Prostate gland (tissue), 2 donors: ENCODE measurements at regions not wholly inside any gene's neighbourhood (a gene's known extent, or its start where the extent isn't known, plus 50 kb on each side); places are given as distances from the start of the nearest gene placed in this dataset.

Experiments
- DNase-seq: peaks from one replicate; pipeline ENCODE4 v3.0.0-alpha.2; 2019; ENCODE audit warnings: low spot score
- H3K27ac ChIP-seq, 2 donors: fragments of 200-600 bp; sonication (generic); 2 replicates each; pipeline ENCODE4 v1.5.1; 2017 to 2019
- H3K27me3 ChIP-seq: fragments of 200-600 bp; sonication (generic); replicated peaks from 2 replicates; pipeline ENCODE4 v1.5.1; 2019; ENCODE audit not compliant: insufficient read depth
- H3K36me3 ChIP-seq, 2 donors: fragments of 200-600 bp; sonication (generic); 1 replicate in 1 of 2; 2 replicates in 1 of 2; pipeline versions ENCODE4 v1.5.1 to v1.8.1; 2017 to 2019
- H3K4me1 ChIP-seq: fragments of 200-600 bp; sonication (generic); replicated peaks from 2 replicates; pipeline ENCODE4 v1.5.1; 2019
- H3K4me3 ChIP-seq, 2 donors: fragments of 200-600 bp; sonication (generic); 2 replicates each; pipeline ENCODE4 v1.5.1; 2017 to 2019
- H3K9me3 ChIP-seq: fragments of 200-600 bp; sonication (generic); 2 replicates; pipeline ENCODE4 v1.5.1; 2017
- CTCF ChIP-seq, 4 experiments: fragments of 200-600 bp in 2 of 4; fragments of 450-650 bp in 2 of 4; sonication (generic) in 2 of 4; IDR thresholded peaks; 1 replicate in 3 of 4; 2 replicates in 1 of 4; pipeline ENCODE4 v1.5.1; 2016 to 2019; ENCODE audit warnings: antibody characterized with exemption in 4 of 4, mild to moderate bottlenecking in 2 of 4, moderate library complexity in 2 of 4
- POLR2A ChIP-seq: fragments of 450-650 bp; IDR thresholded peaks from one replicate; pipeline ENCODE4 v1.6.1; 2016; ENCODE audit warnings: antibody characterized with exemption, mild to moderate bottlenecking
- POLR2AphosphoS5 ChIP-seq: sonication (generic); formaldehyde crosslinking; IDR thresholded peaks from one replicate; pipeline ENCODE4 v1.6.1; 2017; ENCODE audit warnings: antibody characterized with exemption
- WGBS: methylation state at CpG from one replicate; pipeline ENCODE4 v1.1.5; 2018; 5-methylcytosine and 5-hydroxymethylcytosine counted together
- intact Hi-C: fragments of 100-400 bp; cut with DNase I; formaldehyde crosslinking; loops from one replicate; pipeline ENCODE4 v1.14.2; 2022

- no peaks in the 10 kb centered on the region for H3K9me3 ChIP-seq
- TF ChIP-seq CTCF (IDR thresholded peaks at IDR 0.05) (no peak), POLR2A (no peak), POLR2AphosphoS5 (no peak)
- H3K4me1 ChIP-seq: no peaks in the 10 kb centered on the region
- no peak overlapping the region for H3K4me3 ChIP-seq
- no peaks in the 10 kb centered on the region for H3K27me3 ChIP-seq
- WGBS: 71% methylated on average over 2 of the region's 2 CpGs
- H3K27ac ChIP-seq: no peak overlapping the region
- intact Hi-C loops: no loop called here
- H3K36me3 ChIP-seq: no peaks in the 10 kb centered on the region
- no peak for DNase-seq
Observed at GRCh38 chr17:52287611-52288010, 129.1 kb upstream of the CA10 start.

DNA sequence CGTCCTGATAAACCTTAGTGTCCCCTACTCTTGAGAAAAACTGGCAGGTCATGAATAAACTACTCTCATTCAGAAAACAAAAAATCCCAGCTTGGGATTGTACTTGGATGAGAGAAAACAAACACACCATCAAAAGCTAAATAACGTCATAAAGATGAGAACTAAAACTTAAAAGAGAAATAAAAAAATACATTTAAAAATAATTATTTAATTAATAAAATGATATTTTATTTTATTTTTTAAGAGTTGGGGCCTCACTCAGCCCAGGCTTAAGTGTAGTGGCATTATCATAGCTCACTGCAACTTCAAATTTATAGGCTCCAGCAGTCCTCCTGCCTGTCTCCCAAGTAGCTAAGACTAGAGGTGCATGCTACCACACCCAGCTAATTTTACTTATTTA, 125.4 kb upstream of the CA10 start:
- Histone ChIP-seq H3K4me1 (no peaks in the 10 kb centered on the region), H3K36me3 (no peaks in the 10 kb centered on the region), H3K9me3 (no peaks in the 10 kb centered on the region), H3K4me3 (no peak overlapping the region), H3K27me3 (no peaks in the 10 kb centered on the region), H3K27ac (no peak overlapping the region)
- 77% methylated on average over 2 of the region's 2 CpGs for WGBS
- TF ChIP-seq POLR2AphosphoS5: no peak
- no peak for TF ChIP-seq CTCF (IDR thresholded peaks at IDR 0.05)
- no peak for TF ChIP-seq POLR2A
- no peak for DNase-seq
- intact Hi-C loops: no loop called here

DNA sequence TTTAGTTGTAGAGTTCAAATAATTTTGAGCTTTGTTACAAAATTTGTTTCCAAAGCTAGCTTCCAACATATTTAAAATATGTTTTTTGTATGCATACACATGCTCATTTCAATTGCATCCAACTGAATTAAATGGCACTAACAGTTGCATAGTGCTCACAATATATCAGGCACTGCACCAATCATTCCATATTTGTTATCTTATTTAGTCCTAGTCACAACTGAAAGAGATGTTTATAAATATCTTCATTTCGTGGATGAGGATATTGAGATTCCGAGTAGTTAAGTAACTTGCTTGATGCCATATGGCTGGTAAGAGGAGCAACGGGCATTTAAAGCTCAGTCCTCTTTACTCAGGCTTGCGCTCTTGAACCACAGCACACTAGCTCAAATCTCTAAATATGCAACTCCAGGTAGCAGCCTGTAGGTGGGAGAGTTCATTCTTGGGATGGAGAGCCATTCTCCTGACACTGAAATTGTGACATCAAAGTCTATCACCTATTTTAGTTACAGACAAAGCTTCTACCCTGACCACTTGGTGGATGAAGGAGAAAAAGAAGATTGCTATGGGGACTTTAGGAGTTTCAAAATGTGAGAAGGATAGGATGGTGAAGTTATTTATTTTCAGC, 118.0 kb upstream of the CA10 start:
- no peak for TF ChIP-seq POLR2A
- TF ChIP-seq CTCF (IDR thresholded peaks at IDR 0.05): no peak
- TF ChIP-seq POLR2AphosphoS5: no peak
- Histone ChIP-seq H3K4me1 (no peaks in the 10 kb centered on the region), H3K27me3 (no peaks in the 10 kb centered on the region), H3K9me3 (no peaks in the 10 kb centered on the region), H3K27ac (no peak overlapping the region), H3K36me3 (no peaks in the 10 kb centered on the region), H3K4me3 (no peak overlapping the region)
- intact Hi-C loops: no loop called here
- DNase-seq: no peak
- WGBS: 90% methylated on average over 4 of the region's 4 CpGs

GRCh38 chr17:52271781-52272180, 113.3 kb upstream of the CA10 start:
- no peak for DNase-seq
- Histone ChIP-seq H3K36me3 (no peaks in the 10 kb centered on the region), H3K4me3 (no peak overlapping the region), H3K27me3 (no peaks in the 10 kb centered on the region), H3K4me1 (no peaks in the 10 kb centered on the region), H3K27ac (no peak overlapping the region), H3K9me3 (no peaks in the 10 kb centered on the region)
- intact Hi-C loops: no loop called here
- TF ChIP-seq CTCF (IDR thresholded peaks at IDR 0.05) (no peak), POLR2A (no peak), POLR2AphosphoS5 (no peak)
- 84% methylated on average over 1 of the region's 1 CpG for WGBS

DNA sequence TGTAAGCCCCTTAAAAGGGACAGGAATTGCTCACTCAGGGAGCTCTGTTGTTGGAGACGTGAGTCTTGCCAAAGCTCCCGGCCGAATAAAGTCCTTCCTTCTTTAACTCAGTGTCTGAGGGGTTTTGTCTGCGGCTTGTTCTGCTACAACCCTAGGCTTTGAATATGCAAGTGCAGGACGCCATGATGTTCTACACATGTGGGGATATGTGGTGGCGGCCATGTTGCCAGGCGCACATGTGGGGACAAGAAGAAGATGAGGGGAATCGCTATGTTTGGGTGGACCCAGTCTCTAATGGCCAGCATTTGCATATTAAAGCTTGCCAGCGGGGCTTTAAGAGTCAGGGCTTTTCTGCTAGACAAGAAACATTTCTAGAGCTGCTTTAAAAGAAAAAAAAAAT, 96.8 kb upstream of the CA10 start:
- TF ChIP-seq POLR2A: no peak
- TF ChIP-seq CTCF (IDR thresholded peaks at IDR 0.05): no peak
- TF ChIP-seq POLR2AphosphoS5: no peak
- H3K36me3 ChIP-seq: no peaks in the 10 kb centered on the region
- 95% methylated on average over 9 of the region's 9 CpGs for WGBS
- H3K4me1 ChIP-seq: no peaks in the 10 kb centered on the region
- H3K4me3 ChIP-seq: no peak overlapping the region
- intact Hi-C loops: no loop called here
- no peak for DNase-seq
- no peaks in the 10 kb centered on the region for H3K9me3 ChIP-seq
- no peaks in the 10 kb centered on the region for H3K27me3 ChIP-seq
- no peak overlapping the region for H3K27ac ChIP-seq
